GM12865 (cell line): ENCODE measurements at regions not wholly inside any gene's neighbourhood (a gene's known extent, or its start where the extent isn't known, plus 50 kb on each side); places are given as distances from the start of the nearest gene placed in this dataset.

Experiments used
- DNase-seq: peaks from one replicate; pipeline ENCODE4 v3.0.0; 2010; ENCODE audit warnings: low read depth
- H3K4me3 ChIP-seq: 2 replicates; pipeline ENCODE4 v1.5.1; 2011; ENCODE audit warnings: mild to moderate bottlenecking, low read depth, low read length, control low read depth
- TF ChIP-seq, protein P1 (sequence below): IDR thresholded peaks from 2 replicates; pipeline ENCODE4 v1.5.1; 2011; ENCODE audit warnings: low read length, control low read depth, low read depth, inconsistent platforms; ENCODE audit not compliant: insufficient read depth; ENCODE audit errors: missing control alignments

DNA sequence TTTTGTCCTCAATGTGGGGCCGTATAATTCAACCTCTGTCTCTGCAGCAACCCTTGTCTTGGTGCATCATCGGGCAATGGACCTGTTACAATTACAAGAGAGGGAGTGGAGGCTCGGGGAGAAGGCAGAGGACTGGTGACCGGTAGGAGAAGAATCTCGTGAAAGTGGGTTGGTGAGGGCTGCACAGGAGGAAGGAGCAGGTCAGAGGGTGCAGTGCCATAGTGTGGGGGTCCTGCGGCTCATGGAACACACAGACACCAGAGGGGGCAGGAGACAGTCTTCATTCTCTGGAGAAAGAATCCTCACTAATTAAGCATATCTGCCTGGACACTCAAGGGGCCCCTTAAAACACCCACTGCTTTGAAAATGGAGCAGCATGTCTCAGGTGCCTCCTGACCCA lies 174.7 kb upstream of the B3GAT1 start:
- DNase-seq: no peak
- no peak overlapping the region for H3K4me3 ChIP-seq
- TF ChIP-seq, protein P1, sequence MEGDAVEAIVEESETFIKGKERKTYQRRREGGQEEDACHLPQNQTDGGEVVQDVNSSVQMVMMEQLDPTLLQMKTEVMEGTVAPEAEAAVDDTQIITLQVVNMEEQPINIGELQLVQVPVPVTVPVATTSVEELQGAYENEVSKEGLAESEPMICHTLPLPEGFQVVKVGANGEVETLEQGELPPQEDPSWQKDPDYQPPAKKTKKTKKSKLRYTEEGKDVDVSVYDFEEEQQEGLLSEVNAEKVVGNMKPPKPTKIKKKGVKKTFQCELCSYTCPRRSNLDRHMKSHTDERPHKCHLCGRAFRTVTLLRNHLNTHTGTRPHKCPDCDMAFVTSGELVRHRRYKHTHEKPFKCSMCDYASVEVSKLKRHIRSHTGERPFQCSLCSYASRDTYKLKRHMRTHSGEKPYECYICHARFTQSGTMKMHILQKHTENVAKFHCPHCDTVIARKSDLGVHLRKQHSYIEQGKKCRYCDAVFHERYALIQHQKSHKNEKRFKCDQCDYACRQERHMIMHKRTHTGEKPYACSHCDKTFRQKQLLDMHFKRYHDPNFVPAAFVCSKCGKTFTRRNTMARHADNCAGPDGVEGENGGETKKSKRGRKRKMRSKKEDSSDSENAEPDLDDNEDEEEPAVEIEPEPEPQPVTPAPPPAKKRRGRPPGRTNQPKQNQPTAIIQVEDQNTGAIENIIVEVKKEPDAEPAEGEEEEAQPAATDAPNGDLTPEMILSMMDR: no peak

DNA sequence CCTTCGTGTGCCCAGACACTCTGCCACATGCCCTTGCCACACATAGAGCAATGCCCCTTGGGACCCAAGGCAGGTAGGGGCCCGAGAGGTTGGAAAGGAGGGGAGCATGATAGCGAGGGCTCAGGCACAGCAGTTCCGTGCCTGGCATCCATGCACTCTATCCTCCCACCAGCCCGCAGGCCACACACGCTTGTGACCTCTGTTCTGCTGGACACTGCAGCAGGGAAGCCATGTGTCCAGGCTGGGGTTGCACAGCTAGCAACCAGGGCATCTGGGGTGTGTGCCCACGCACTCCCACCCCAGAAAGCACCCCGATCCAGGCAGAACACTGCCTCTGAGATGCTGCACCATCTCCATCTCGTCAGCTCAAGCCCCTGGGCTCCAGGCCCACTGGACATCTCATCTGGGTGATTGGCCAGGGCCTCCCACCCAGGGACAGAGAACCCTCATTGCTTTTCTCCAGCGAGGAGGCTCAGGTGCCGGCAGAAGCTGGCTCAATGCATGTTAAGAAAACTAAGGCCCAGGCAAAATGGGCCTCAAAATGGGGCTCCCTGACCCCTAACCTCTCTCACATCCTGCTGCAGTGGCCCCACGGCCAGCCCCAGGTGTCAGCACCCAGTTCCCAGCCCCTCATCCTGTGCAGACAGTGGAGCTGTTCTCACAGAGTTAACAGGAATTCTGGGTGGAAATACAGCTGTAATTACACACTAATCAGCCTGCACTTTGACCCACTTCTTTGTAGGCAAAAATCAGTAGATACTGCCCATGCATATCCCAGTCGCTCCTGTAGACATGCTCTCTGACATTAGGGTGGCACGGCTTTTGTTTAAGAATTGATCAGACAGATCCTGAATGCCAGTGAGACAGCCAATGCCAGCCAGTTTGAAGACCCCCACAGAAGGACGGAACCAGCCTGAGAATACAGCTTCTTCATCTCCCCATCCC lies 173.9 kb upstream of the B3GAT1 start:
- no peak for DNase-seq
- H3K4me3 ChIP-seq: no peak overlapping the region
- TF ChIP-seq, protein P1: no peak

DNA sequence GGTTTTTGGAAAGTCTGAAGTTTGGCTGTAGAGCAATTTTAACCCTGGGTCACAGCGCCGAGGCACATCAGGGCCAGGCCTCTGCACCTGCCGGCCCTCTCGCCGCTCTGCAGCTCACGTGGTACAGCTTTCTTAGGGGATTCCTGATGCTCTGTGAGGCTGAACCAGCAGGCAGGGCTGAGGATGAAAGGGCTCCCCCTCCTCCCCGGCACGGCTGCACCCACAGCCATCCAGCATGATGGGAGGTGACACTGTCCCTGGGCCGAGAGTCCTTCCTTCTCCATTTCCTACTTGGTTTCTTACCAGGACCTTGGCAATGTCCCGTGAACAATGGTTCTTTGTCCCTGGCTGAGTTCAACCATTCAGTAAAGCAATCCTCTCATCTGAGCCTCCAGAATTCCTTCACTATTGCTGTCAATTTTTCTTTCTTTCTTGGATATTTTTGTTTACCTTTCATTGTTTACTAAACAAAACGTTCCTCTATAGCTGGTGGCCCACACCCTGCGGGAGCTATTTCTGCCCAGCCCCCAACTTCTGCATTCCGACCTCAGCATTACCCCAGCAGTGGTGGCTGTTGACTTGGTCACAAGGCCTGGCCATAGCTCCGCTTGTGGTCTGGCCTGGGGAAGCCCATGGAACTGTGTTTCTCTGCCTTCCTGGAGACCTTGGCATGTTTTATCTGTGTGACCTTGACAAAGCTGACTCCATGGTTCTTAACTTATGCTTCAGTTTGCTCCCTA lies 172.8 kb upstream of the B3GAT1 start:
- DNase-seq: no peak
- TF ChIP-seq, protein P1: no peak
- H3K4me3 ChIP-seq: no peak overlapping the region

DNA sequence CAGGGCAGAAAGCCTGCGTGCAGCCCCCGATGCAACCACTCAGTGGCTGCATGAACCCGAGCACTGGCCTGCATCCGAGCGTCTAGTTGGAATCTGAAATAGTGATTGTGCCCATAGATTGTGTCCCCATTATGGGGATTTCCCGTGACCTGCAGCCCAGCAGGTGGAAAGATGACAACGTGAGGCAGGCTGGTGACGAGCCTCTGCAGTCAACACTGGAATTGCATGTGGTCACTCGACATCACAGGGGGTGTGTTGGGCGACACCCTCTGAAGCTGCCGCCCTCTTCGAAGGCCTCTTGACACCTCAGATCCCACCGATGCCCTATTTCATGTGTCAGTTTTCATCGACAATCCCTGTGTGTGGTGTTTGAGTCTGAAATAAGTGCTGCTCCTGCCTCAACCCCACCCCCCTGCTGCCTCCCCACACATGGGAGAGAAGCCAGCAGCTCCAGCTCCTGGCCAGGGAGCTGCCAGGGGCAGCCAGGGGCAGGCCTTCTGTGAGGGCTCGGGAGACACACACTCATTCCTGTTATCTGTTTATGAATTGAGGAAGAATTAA lies 172.0 kb upstream of the B3GAT1 start:
- no peak overlapping the region for H3K4me3 ChIP-seq
- TF ChIP-seq, protein P1: no peak
- no peak for DNase-seq

DNA sequence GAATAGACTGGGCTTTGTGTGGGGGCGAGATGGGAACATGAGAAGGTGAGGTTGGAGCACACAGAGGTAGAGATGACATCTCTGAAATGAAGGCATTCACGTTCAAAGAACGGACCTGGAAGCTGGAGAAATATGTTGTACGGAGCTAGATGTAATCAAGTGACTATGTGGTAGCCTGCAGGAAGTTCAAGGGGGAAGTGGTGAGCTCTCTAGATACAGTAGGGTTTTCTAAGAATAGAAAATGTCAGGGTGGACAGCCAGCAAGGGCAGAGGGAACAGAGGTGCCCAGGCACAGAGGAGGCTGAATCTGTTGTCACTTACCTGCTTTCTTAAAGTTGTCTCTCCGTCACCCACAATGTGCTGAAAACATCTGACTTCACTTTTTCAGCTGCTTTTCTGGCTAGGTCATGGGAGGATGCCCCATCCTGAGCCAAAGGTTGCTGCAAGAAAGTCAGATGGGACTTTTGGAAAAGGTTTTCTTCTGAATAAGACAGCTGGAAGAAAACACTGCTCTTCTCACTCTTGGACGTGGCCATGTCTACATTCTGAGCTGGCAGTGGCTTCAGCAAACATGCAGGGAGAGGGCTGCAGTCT lies 171.5 kb upstream of the B3GAT1 start:
- TF ChIP-seq, protein P1: no peak
- DNase-seq: no peak
- H3K4me3 ChIP-seq: no peak overlapping the region

DNA sequence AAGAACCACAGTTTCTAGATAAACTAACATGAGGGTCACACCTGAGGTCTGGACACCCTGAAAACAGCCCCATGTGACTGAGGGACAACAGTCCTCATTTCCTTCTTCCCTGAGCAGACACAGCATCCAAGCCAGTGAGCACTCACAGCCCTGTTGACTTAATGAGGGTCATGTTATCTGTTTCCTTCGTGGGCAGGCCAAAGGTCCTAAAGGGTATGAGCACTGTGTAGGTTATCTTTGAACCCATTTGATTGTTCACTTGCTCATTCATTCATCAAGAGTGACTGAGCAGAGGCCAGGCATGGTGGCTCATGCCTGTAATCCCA lies 170.7 kb upstream of the B3GAT1 start:
- DNase-seq: no peak
- no peak overlapping the region for H3K4me3 ChIP-seq
- TF ChIP-seq, protein P1: no peak
